Osteocyte (in vitro differentiated cells): ENCODE measurements at regions not wholly inside any gene's neighbourhood (a gene's known extent, or its start where the extent isn't known, plus 50 kb on each side); places are given as distances from the start of the nearest gene placed in this dataset.

Experiments
- DNase-seq: peaks from one replicate; pipeline ENCODE4 v3.0.0; 2021; ENCODE audit warnings: mixed read lengths; ENCODE audit not compliant: unreplicated experiment; ENCODE audit errors: extremely low spot score
- H3K27ac Mint-ChIP-seq: one replicate; pipeline ENCODE4 v1.8.0; 2021; ENCODE audit warnings: mild to moderate bottlenecking, mixed read lengths; ENCODE audit not compliant: unreplicated experiment
- H3K27me3 Mint-ChIP-seq: one replicate; pipeline ENCODE4 v1.8.0; 2021; ENCODE audit warnings: mixed read lengths; ENCODE audit not compliant: unreplicated experiment
- H3K36me3 Mint-ChIP-seq: one replicate; pipeline ENCODE4 v1.8.0; 2021; ENCODE audit warnings: mixed read lengths; ENCODE audit not compliant: unreplicated experiment
- H3K4me1 Mint-ChIP-seq: one replicate; pipeline ENCODE4 v1.8.0; 2021; ENCODE audit warnings: mixed read lengths; ENCODE audit not compliant: unreplicated experiment
- H3K4me3 Mint-ChIP-seq: one replicate; pipeline ENCODE4 v1.8.0; 2021; ENCODE audit warnings: mild to moderate bottlenecking, moderate library complexity, mixed read lengths; ENCODE audit not compliant: unreplicated experiment
- H3K9me3 Mint-ChIP-seq: one replicate; pipeline ENCODE4 v1.8.0; 2021; ENCODE audit warnings: mixed read lengths; ENCODE audit not compliant: unreplicated experiment
- TF ChIP-seq, protein P1 (sequence below): fragments of 200-600 bp; sonication (generic); IDR thresholded peaks from 2 replicates; pipeline ENCODE4 v1.5.0; 2021; ENCODE audit warnings: antibody characterized with exemption, mild to moderate bottlenecking, moderate library complexity

DNA sequence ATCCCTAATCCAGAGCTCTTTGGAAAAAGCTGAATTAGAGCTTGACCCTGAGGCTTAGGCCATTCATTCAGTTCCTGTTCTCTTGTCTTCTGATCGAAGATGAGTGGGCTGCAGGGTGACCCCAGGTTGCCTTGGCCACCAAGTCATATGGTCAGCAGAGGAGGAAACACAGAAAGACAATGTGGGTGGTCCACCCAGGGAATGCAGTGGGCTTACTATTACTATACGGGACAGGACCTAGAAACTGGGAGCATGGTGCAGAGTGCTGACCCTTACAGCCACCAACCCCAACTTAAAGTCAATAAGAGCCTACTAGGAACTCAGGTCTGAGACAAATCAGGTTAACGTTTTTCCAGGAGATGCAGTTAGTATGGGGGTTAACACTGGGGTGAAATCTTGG, 200.5 kb downstream of the HERPUD2 start:
- Mint-ChIP-seq H3K36me3 (no peaks in the 10 kb centered on the region), H3K9me3 (no peaks in the 10 kb centered on the region), H3K4me3 (no peak overlapping the region), H3K4me1 (no peaks in the 10 kb centered on the region), H3K27ac (no peak overlapping the region), H3K27me3 (peaks cover 14% of the 10 kb centered on the region)
- TF ChIP-seq, protein P1, sequence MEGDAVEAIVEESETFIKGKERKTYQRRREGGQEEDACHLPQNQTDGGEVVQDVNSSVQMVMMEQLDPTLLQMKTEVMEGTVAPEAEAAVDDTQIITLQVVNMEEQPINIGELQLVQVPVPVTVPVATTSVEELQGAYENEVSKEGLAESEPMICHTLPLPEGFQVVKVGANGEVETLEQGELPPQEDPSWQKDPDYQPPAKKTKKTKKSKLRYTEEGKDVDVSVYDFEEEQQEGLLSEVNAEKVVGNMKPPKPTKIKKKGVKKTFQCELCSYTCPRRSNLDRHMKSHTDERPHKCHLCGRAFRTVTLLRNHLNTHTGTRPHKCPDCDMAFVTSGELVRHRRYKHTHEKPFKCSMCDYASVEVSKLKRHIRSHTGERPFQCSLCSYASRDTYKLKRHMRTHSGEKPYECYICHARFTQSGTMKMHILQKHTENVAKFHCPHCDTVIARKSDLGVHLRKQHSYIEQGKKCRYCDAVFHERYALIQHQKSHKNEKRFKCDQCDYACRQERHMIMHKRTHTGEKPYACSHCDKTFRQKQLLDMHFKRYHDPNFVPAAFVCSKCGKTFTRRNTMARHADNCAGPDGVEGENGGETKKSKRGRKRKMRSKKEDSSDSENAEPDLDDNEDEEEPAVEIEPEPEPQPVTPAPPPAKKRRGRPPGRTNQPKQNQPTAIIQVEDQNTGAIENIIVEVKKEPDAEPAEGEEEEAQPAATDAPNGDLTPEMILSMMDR = no peak
- DNase-seq = peak; percentile 53

DNA sequence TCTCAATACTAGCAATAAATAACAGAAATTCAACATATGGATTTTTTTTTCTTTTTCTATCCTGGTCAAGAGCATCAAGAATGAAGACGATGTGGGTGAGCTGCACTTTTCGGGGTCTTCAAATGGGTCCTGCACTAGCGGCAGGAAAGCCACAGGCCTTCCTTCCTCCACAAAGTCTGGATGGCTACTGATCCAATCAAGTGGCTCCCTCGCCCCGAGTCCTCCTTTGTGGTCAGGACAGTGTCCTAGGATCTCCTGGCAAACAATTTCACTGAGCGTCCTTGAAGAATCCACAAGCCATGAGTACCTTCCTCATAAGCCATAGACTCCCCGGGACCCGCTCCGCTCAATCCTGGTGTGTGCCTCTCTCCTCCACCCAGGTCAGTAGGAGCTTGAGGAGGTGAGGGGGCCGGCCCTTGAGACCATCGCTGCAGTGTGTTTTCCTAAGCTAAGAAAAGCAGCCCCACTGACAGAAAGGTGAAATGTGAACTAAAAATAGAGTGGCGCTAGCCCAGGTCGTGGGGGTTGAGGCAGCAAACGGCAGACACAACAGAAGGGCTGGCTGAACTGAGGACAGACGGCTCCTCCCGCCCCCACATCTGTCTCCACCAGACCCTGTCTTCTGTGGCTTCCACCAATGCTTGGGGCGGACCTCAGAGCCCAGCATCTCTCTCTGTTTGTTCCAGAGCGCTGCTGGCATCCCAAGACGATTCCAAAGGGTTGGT, 202.3 kb downstream of the HERPUD2 start:
- peaks cover 10% of the 10 kb centered on the region for H3K27me3 Mint-ChIP-seq
- TF ChIP-seq, protein P1 = no peak
- H3K9me3 Mint-ChIP-seq = no peaks in the 10 kb centered on the region
- H3K4me3 Mint-ChIP-seq = no peak overlapping the region
- H3K36me3 Mint-ChIP-seq = no peaks in the 10 kb centered on the region
- no peak overlapping the region for H3K27ac Mint-ChIP-seq
- DNase-seq = peak; percentile 49
- no peaks in the 10 kb centered on the region for H3K4me1 Mint-ChIP-seq

DNA sequence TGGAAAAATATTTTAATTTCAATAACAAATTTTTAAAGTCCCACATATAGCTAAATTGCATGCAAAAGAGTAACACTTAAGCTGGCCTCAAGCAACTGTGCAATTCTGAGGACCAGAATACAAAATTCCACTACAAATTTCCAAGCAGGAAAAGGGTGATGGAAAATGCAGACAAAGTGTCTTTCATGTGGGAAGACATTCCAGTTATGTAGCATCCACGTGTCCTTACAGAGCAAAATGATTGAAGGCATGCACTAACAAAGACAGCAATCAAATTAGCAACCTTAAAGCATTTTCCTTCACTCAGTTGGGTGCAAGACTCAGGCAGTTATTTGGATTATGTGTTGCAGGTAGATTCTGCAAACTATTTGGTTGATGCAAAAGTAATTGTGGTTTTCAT, 203.7 kb downstream of the HERPUD2 start:
- no peak overlapping the region for H3K4me3 Mint-ChIP-seq
- no peaks in the 10 kb centered on the region for H3K4me1 Mint-ChIP-seq
- no peaks in the 10 kb centered on the region for H3K9me3 Mint-ChIP-seq

DNA sequence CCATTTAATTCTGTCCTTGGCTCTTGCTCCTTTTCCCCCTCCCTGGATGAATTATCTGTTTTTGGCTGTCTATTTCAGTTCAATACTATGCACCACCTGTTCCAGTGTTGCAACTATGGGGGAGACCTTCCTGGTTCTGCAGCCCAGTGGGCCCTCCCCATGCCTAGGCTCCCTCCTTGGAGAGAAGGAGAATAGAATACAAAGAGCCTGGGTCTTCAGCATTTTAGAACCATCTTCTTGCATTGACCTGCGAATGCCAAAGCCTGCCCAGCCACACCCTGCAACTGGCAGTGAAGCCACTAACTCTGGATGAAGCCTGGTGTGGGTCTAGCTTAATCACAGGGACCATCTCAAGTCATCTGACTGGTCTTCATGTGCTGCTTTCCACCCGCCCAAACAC, 207.1 kb downstream of the HERPUD2 start:
- H3K9me3 Mint-ChIP-seq = no peaks in the 10 kb centered on the region
- TF ChIP-seq, protein P1 = no peak
- peaks cover 15% of the 10 kb centered on the region for H3K27me3 Mint-ChIP-seq
- DNase-seq = peak; percentile 49
- H3K27ac Mint-ChIP-seq = no peak overlapping the region
- H3K4me1 Mint-ChIP-seq = peaks cover 6% of the 10 kb centered on the region
- H3K4me3 Mint-ChIP-seq = no peak overlapping the region
- H3K36me3 Mint-ChIP-seq = no peaks in the 10 kb centered on the region

More for the DNA sequence above, 203.7 kb downstream of the HERPUD2 start:
- no peaks in the 10 kb centered on the region for H3K36me3 Mint-ChIP-seq
- no peak for DNase-seq
- TF ChIP-seq, protein P1 = no peak
- no peak overlapping the region for H3K27ac Mint-ChIP-seq
- H3K27me3 Mint-ChIP-seq = peaks cover 10% of the 10 kb centered on the region

DNA sequence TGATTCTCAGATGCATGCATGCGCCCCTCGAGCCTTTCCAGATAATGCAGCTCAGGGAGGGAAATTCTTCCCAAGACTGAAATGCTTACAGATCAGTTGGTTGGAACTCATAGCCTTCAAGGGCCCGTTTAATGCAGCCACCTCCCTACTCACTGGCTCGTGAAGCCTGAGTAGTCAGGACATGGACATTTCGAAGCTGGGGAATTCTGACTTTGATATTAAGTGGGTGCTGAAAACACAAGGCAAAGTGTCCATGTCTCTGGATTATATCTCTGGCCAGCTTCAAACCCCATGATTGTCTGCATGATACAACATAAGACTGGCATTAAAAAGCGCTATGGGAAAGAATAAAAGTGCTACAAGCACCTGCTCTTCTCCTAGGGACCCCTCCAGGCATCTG, 207.5 kb downstream of the HERPUD2 start:
- DNase-seq = no peak
- Mint-ChIP-seq H3K36me3 (no peaks in the 10 kb centered on the region), H3K4me1 (peaks cover 6% of the 10 kb centered on the region), H3K4me3 (no peak overlapping the region), H3K9me3 (no peaks in the 10 kb centered on the region), H3K27me3 (peaks cover 15% of the 10 kb centered on the region), H3K27ac (no peak overlapping the region)
- TF ChIP-seq, protein P1 = no peak
